Transverse colon (tissue), 3 donors: ENCODE measurements at regions not wholly inside any gene's neighbourhood (a gene's known extent, or its start where the extent isn't known, plus 50 kb on each side); places are given as distances from the start of the nearest gene placed in this dataset.

Experiments
- CTCF ChIP-seq, 5 experiments: fragments of 200-600 bp in 3 of 5; fragments of 450-650 bp in 2 of 5; sonication (generic) in 3 of 5; IDR thresholded peaks; 1 replicate in 2 of 5; 2 replicates in 3 of 5; pipeline ENCODE4 v1.5.1; 2016 to 2017; ENCODE audit warnings: antibody characterized with exemption in 5 of 5, inconsistent platforms in 3 of 5, mild to moderate bottlenecking in 2 of 5, moderate library complexity in 1 of 5
- POLR2A ChIP-seq: fragments of 450-650 bp; IDR thresholded peaks from one replicate; pipeline ENCODE4 v1.6.1; 2016; ENCODE audit warnings: antibody characterized with exemption, mild to moderate bottlenecking, moderate library complexity

- TF ChIP-seq POLR2A (no peak), CTCF (IDR thresholded peaks at IDR 0.05) (no peak)
These were observed 91.0 kb upstream of the CARD18 start for GRCh38 chr11:105230586-105230985.
